HepG2 (cell line): ENCODE measurements at regions not wholly inside any gene's neighbourhood (a gene's known extent, or its start where the extent isn't known, plus 50 kb on each side); places are given as distances from the start of the nearest gene placed in this dataset.

ENCODE experiments used
- CCDC6 ChIP-seq: sonication (generic); formaldehyde crosslinking; IDR thresholded peaks from 2 replicates; pipeline ENCODE4 v1.8.1; 2022; ENCODE audit warnings: mild to moderate bottlenecking, missing genetic modification reagents, moderate library complexity
- CREB1 ChIP-seq, 2 experiments: fragments of 450-650 bp in 1 of 2; IDR thresholded peaks; 2 replicates each; pipeline ENCODE4 v1.6.1; 2016 to 2017; ENCODE audit warnings: control low read depth in 1 of 2, mild to moderate bottlenecking in 1 of 2, missing compliant biosample characterization in 1 of 2, missing genetic modification characterization in 1 of 2
- CTCF ChIP-seq: sonication (generic); formaldehyde crosslinking; IDR thresholded peaks from 2 replicates; pipeline ENCODE4 v1.5.0; 2020; ENCODE audit warnings: mild to moderate bottlenecking, missing genetic modification reagents, moderate library complexity
- DPF2 ChIP-seq: sonication (generic); formaldehyde crosslinking; IDR thresholded peaks from 2 replicates; pipeline ENCODE4 v1.4.0; 2020; ENCODE audit warnings: mild to moderate bottlenecking, low read depth, missing genetic modification reagents, borderline replicate concordance
- FOXO1 ChIP-seq: sonication (generic); formaldehyde crosslinking; IDR thresholded peaks from 2 replicates; pipeline ENCODE4 v1.4.0; 2020; ENCODE audit warnings: missing genetic modification reagents
- POLR2A ChIP-seq, 2 experiments: IDR thresholded peaks; 2 replicates each; pipeline ENCODE4 v1.6.1; 2011; ENCODE audit warnings: low read depth in 2 of 2, low read length in 2 of 2, mild to moderate bottlenecking in 1 of 2, moderate library complexity in 1 of 2; ENCODE audit not compliant: insufficient read depth in 1 of 2
- ZSCAN22 ChIP-seq: sonication (generic); formaldehyde crosslinking; IDR thresholded peaks from 2 replicates; pipeline ENCODE4 v1.4.0; 2020; ENCODE audit warnings: mild to moderate bottlenecking, missing genetic modification reagents
- TF ChIP-seq, protein P1 (sequence below), 2 experiments: sonication (generic) in 1 of 2; formaldehyde crosslinking in 1 of 2; IDR thresholded peaks; 2 replicates each; pipeline versions ENCODE4 v1.5.1 to v1.6.1; 2011 to 2020; ENCODE audit warnings: borderline replicate concordance in 1 of 2, low read depth in 1 of 2, low read length in 1 of 2, mild to moderate bottlenecking in 1 of 2, missing genetic modification reagents in 1 of 2, moderate library complexity in 1 of 2

DNA sequence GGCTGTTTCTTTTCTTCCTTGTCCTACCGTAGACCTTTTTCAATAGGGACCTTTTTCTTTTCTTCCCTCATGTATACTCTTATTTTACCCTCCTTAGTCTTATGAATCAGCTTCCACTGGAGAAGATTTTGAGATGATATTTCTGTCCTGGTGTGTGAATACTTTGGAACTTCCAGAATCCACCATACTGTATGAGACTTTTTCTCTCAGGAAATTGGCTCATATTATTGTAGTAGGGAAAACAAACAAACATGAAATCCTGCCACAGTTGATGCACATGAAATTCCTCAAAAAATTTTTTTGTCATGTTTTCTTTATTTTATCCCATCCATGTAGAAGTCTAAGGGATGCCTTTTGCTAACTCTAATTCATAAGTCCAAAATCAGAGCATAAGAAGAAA lies 289.3 kb upstream of the PLSCR5 start:
- TF ChIP-seq FOXO1 (CRISPR knock-in tag) (no peak), CREB1 (IDR thresholded peaks at IDR 0.05) (no peak), CREB1 (CRISPR knock-in tag; IDR thresholded peaks at IDR 0.05) (no peak), DPF2 (CRISPR knock-in tag) (no peak), ZSCAN22 (CRISPR knock-in tag) (no peak), CCDC6 (CRISPR knock-in tag) (no peak), CTCF (CRISPR knock-in tag) (no peak), POLR2A (IDR thresholded peaks at IDR 0.05; ENCODE audit: insufficient read depth in 1 of 2, low read depth in 2 of 2, low read length in 2 of 2) (no peak)
- TF ChIP-seq, protein P1, sequence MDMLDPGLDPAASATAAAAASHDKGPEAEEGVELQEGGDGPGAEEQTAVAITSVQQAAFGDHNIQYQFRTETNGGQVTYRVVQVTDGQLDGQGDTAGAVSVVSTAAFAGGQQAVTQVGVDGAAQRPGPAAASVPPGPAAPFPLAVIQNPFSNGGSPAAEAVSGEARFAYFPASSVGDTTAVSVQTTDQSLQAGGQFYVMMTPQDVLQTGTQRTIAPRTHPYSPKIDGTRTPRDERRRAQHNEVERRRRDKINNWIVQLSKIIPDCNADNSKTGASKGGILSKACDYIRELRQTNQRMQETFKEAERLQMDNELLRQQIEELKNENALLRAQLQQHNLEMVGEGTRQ (IDR thresholded peaks at IDR 0.05; ENCODE audit: low read depth, low read length): no peak
- TF ChIP-seq, protein P1 (CRISPR knock-in tag; IDR thresholded peaks at IDR 0.05; ENCODE audit: borderline replicate concordance): no peak
